ENCODE measurements at regions not wholly inside any gene's neighbourhood (a gene's known extent, or its start where the extent isn't known, plus 50 kb on each side); places are given as distances from the start of the nearest gene placed in this dataset.

DNA sequence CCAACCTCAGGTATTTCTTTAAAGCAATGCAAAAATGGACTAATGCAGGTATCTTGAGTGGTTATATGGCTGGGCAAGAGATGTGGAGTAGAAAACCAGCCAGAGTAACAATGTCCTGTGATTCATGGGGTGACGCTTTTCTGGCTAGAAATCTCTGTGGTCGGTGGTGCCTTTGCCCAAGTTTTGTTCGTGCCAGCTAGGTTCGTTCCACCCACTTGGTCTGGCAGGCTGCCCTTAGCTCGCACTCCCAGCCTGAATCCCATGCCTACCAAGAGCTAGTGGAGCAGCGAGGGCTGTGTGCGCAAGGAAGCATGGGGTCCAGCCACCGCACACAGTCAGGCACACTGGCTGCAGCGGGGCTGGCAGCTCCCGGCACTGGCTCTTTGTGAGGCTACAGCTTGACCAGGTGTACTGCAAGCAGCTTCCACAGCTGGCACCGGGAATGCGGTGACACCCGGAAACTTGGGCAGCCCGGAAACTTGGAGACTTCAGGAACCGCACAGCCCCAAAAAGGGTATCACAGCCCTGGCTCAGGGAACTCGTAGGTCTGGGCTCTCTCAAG lies 349.6 kb upstream of the PCDH20 start:
- no peak for DNase-seq (ENCODE audit: extremely low read depth in 1 of 11, low read depth in 9 of 11, low spot score in 4 of 11)

DNA sequence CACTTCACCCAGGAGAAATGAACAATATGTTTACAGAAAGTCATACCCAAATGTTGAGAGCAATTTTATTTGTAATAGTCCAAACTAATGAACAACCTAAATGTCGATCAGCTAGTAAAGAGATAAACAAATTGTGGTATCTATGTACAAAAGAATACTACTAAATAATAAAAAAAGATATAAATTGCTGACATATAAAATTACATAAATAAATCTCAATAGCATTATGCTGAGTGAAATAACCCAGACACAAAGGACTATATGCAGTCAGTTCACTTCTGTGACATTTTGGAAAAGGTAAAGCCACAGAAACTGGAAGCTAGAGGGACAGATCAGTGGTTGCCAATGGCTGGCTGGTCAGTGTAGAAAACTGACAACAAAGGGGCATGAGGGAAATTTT lies 346.0 kb upstream of the PCDH20 start:
- DNase-seq (ENCODE audit: extremely low read depth in 1 of 11, low read depth in 9 of 11, low spot score in 4 of 11), result no peak

- DNase-seq (ENCODE audit: extremely low read depth in 1 of 11, low read depth in 9 of 11, low spot score in 4 of 11), result no peak
Measured at GRCh38 chr13:61760102-61760501, 344.5 kb upstream of the PCDH20 start.

DNA sequence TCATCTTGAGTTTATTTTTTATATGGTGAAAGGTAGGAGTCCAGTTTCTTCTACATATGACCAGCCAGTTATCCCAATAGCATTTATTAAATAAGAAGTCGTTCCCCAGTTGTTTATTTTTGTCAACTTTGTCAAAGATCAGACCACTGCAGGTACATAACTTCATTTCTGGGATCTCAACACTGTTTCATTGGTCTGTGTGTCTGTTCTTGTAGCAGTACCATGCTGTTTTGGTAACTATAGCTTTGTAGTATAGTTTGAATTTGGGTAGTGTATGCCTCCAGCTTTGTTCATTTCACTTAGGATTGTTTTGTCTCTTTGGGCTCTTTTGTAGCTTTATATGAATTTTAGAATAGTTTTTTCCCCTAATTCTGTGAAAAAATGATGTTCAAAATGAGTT lies 340.4 kb upstream of the PCDH20 start:
- no peak for DNase-seq (ENCODE audit: extremely low read depth in 1 of 11, low read depth in 9 of 11, low spot score in 4 of 11)

DNA sequence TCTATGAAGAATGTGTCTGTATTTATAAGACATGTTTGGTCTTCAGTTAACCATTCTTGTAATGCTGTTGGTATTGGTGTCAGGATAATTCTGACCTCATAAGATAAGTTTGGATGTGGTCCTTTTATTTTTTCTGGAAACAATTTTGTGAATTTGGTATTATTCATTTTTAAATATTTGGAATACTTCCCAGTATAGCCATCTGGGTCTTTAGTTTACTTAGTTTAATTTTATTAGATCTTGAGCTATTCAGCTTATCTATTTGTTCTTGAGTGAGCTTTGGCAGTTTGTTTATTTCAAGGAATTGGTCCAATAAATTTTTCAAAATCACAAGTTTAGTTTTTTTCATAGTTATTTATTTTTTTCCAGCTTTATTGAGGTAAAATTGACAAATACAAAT lies 335.4 kb upstream of the PCDH20 start:
- DNase-seq (ENCODE audit: extremely low read depth in 1 of 11, low read depth in 9 of 11, low spot score in 4 of 11), result no peak

DNA sequence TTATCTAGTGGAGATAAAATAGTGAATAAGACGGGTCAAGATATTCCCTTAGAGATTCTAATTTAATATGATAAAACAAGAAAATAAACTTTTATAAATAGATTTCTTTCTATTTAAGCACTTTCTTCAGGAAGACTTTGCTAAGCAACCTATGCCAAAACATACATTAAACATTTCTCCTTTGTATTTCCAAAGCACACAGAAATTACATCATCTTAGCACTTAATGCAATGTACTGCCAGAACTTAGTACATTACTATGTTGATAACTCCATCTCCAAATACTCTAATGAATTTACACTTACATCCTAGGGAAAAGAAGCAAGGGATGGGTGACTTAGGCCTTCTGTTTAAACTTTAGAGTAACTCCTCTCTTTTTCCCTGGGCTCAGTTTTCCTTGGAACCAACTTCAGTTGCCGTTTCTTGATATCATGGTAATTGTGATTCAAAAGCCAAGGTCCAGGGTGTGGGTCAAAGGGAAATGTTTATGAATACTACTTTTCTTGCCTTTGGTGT lies 322.6 kb upstream of the PCDH20 start:
- no peak for DNase-seq (ENCODE audit: extremely low read depth in 1 of 11, low read depth in 9 of 11, low spot score in 4 of 11)

- DNase-seq (ENCODE audit: extremely low read depth in 1 of 11, low read depth in 9 of 11, low spot score in 4 of 11), result no peak
Measured at GRCh38 chr13:61734683-61735082, 319.0 kb upstream of the PCDH20 start.

GRCh38 chr13:61728471-61728870 lies 312.8 kb upstream of the PCDH20 start:
- DNase-seq (ENCODE audit: extremely low read depth in 1 of 11, low read depth in 9 of 11, low spot score in 4 of 11), result peak; percentile 13 to 60 (median 34)

- DNase-seq (ENCODE audit: extremely low read depth in 1 of 11, low read depth in 9 of 11, low spot score in 4 of 11), result no peak
Measured at GRCh38 chr13:61727767-61728166, 312.1 kb upstream of the PCDH20 start.

DNA sequence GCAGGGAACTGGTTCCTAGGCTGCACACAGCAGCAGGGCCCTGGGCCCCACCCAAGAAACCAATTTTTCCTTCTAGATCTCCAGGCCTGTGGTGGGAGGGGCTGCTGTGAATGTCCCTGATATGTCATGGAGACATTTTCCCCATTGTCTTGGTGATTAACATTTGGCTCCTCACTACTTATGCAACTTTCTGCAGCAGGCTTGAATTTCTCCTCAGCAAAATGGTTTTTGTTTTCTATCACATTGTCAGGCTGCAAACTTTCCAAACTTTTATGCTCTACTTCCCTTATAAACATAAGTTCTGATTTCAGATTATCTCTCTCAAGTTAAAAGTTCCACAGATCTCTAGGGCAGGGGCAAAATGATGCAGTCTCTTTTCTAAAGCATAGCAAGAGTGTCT lies 310.2 kb upstream of the PCDH20 start:
- DNase-seq (ENCODE audit: extremely low read depth in 1 of 11, low read depth in 9 of 11, low spot score in 4 of 11), result no peak

- DNase-seq (ENCODE audit: extremely low read depth in 1 of 11, low read depth in 9 of 11, low spot score in 4 of 11), result no peak
Measured at GRCh38 chr13:61722119-61722518, 306.5 kb upstream of the PCDH20 start.

DNA sequence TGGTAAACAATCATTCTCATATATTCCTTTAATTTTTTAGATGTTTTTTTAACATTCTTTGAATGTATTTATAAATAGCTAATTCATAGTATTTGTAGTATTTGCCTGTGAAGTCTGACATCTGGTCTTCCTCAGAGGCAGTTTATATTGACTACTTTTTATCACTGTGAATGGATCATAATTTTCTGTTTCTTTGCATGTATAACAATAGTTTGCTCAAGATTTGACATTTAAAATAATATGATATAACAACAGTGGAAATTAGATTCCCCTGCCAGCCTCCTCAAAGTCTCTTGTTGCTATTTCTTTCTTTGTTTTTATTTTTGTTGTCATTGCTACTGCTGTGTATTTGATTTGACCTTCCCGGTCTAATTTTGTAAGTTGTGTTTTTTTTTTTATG lies 297.0 kb upstream of the PCDH20 start:
- no peak for DNase-seq (ENCODE audit: extremely low read depth in 1 of 11, low read depth in 9 of 11, low spot score in 4 of 11)

DNA sequence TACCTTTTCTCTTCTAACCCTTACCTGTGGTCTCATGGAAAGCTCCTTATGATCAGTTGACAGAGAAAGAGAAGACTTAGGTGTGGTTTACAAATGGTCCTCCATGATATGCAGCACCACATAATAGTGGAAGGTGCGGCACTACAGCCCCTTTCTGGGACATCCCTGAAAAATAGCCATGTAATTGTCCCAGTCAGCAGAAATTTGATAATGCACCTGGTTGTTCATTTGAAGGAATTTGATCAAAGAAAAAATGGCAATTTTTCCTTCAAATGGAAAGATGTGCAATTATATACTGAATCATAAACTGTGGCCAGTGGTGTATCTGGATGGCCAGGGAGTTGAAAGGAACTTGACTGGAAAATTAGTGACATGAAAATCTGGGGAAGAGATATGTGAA lies 293.6 kb upstream of the PCDH20 start:
- no peak for DNase-seq (ENCODE audit: extremely low read depth in 1 of 11, low read depth in 9 of 11, low spot score in 4 of 11)

GRCh38 chr13:61706899-61707298 lies 291.2 kb upstream of the PCDH20 start:
- no peak for DNase-seq (ENCODE audit: extremely low read depth in 1 of 11, low read depth in 9 of 11, low spot score in 4 of 11)

DNA sequence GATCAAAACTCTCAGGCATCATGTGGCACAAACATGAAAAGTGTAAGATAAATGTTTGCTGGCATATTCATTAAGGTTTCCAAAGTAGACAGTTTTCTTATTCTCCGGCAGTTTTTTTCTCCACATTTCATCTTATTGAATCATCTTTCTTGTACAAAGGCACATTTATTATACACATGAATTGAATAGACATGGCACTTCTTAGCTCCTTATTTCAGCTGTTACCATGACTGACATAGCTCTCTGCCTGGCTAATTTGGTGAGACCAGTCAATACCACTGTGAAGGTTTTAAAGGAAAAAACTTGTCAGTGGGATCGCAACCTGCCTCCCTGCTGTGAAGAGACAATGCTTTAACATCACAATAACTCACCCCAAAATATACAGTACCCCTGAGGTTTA lies 285.0 kb upstream of the PCDH20 start:
- no peak for DNase-seq (ENCODE audit: extremely low read depth in 1 of 11, low read depth in 9 of 11, low spot score in 4 of 11)

DNA sequence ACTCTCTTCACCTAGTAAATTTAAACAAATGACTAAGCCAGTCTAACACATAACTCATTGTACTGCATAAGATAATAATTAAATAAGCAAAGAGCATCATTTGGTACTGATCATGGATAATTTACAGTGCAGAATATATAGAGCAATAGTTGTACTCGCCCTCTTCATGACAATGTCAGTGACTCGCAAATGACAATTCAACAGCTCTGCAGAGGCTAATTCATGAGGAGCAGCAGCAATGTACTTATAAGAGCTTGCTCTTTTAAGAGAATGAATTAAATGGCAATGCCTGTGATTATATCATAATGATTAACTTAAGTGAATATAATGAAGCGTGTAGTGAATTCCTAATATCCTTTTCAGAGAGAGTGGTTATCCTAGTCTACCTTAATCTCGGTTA lies 284.5 kb upstream of the PCDH20 start:
- no peak for DNase-seq (ENCODE audit: extremely low read depth in 1 of 11, low read depth in 9 of 11, low spot score in 4 of 11)

GRCh38 chr13:61696676-61697075 lies 281.0 kb upstream of the PCDH20 start:
- DNase-seq (ENCODE audit: extremely low read depth in 1 of 11, low read depth in 9 of 11, low spot score in 4 of 11), result no peak

GRCh38 chr13:61695147-61695546 lies 279.5 kb upstream of the PCDH20 start:
- no peak for DNase-seq (ENCODE audit: extremely low read depth in 1 of 11, low read depth in 9 of 11, low spot score in 4 of 11)

DNA sequence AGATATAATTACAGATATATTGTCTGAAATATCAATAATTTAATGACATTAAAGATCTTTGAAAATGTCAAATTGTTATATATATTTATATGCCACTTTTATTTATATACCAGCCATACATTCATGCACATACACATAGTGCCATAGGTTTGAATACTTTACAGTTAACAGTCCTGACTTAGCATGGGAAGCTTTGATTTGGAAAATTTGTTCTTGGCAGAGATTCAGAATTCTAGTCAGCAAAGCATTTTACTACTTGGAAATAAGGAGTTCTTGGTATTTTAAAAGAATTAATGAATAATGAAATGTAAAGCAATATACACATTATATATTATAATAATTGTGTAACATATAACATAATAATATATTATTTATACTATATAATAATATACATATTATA lies 277.0 kb upstream of the PCDH20 start:
- DNase-seq (ENCODE audit: extremely low read depth in 1 of 11, low read depth in 9 of 11, low spot score in 4 of 11), result no peak

- DNase-seq (ENCODE audit: extremely low read depth in 1 of 11, low read depth in 9 of 11, low spot score in 4 of 11), result peak in 8 of 11 donors; percentile 4 to 23 (median 10)
Measured at GRCh38 chr13:61685682-61686012, 270.0 kb upstream of the PCDH20 start.

GRCh38 chr13:61684976-61685681 lies 269.5 kb upstream of the PCDH20 start:
- DNase-seq (ENCODE audit: extremely low read depth in 1 of 11, low read depth in 9 of 11, low spot score in 4 of 11), result no peak

All from renal cortex interstitium (tissue), 11 donors.